GM19468 (cell line): ENCODE measurements at regions not wholly inside any gene's neighbourhood (a gene's known extent, or its start where the extent isn't known, plus 50 kb on each side); places are given as distances from the start of the nearest gene placed in this dataset.
"Not testable (repeated sequence)": the region's sequence is repeated elsewhere in the genome, so short reads cannot be mapped to it uniquely, and the experiment has no call there.

Experiments
- ATAC-seq: cut with Tn5 transposase; IDR thresholded peaks from one replicate; pipeline ENCODE4 v1.9.1; 2021; ENCODE audit warnings: mild to moderate bottlenecking, moderate library complexity, moderate number of reproducible peaks; ENCODE audit not compliant: unreplicated experiment; ENCODE audit errors: extremely low read depth

- no peak for ATAC-seq
These were observed 1111.5 kb upstream of the ATXN8OS start for GRCh38 chr13:68995972-68996667.

- no peak for ATAC-seq
These were observed 1114.5 kb upstream of the ATXN8OS start for GRCh38 chr13:68993154-68993553.

- ATAC-seq: no peak
These were observed 1119.5 kb upstream of the ATXN8OS start for GRCh38 chr13:68988176-68988575.

GRCh38 chr13:68987585-68987984, 1120.0 kb upstream of the ATXN8OS start:
- ATAC-seq: no peak

- no peak for ATAC-seq
These were observed 1122.8 kb upstream of the ATXN8OS start for GRCh38 chr13:68984688-68985319.

GRCh38 chr13:68982961-68983619, 1124.5 kb upstream of the ATXN8OS start:
- ATAC-seq: no peak

GRCh38 chr13:68976287-68976686, 1131.3 kb upstream of the ATXN8OS start:
- ATAC-seq: no peak

GRCh38 chr13:68970532-68970931, 1137.1 kb upstream of the ATXN8OS start:
- no peak for ATAC-seq

GRCh38 chr13:68948586-68948985, 1159.0 kb upstream of the ATXN8OS start:
- ATAC-seq: no peak

GRCh38 chr13:68944272-68944671, 1163.4 kb upstream of the ATXN8OS start:
- ATAC-seq: no peak

GRCh38 chr13:68940049-68940448, 1167.6 kb upstream of the ATXN8OS start:
- ATAC-seq: no peak

- no peak for ATAC-seq
These were observed 1169.0 kb upstream of the ATXN8OS start for GRCh38 chr13:68938639-68939038.

- ATAC-seq: no peak
These were observed 1178.4 kb upstream of the ATXN8OS start for GRCh38 chr13:68929075-68929745.

- ATAC-seq: no peak
These were observed 1180.1 kb upstream of the ATXN8OS start for GRCh38 chr13:68927387-68928026.

- ATAC-seq: no peak
These were observed 1183.6 kb upstream of the ATXN8OS start for GRCh38 chr13:68923995-68924394.

GRCh38 chr13:68908879-68909278, 1198.7 kb upstream of the ATXN8OS start:
- ATAC-seq: no peak

GRCh38 chr13:68905186-68905585, 1202.4 kb upstream of the ATXN8OS start:
- no peak for ATAC-seq

GRCh38 chr13:68897331-68897928, 1210.2 kb upstream of the ATXN8OS start:
- ATAC-seq: no peak

GRCh38 chr13:68895696-68896095, 1211.9 kb upstream of the ATXN8OS start:
- ATAC-seq: no peak

- not testable (repeated sequence) for ATAC-seq
These were observed 1213.9 kb upstream of the ATXN8OS start for GRCh38 chr13:68893721-68894120.
